ENCODE measurements at regions not wholly inside any gene's neighbourhood (a gene's known extent, or its start where the extent isn't known, plus 50 kb on each side); places are given as distances from the start of the nearest gene placed in this dataset.

- Histone ChIP-seq H3K27ac (no peak overlapping the region), H3K4me3 (no peak overlapping the region)
- no peak for DNase-seq (ENCODE audit: low spot score)
- TF ChIP-seq CTCF (IDR thresholded peaks at IDR 0.05), result no peak
These were observed 136.1 kb upstream of the IRF2BP2 start for GRCh38 chr1:234745844-234746797.

GRCh38 chr1:234745276-234745675, 135.3 kb upstream of the IRF2BP2 start:
- Histone ChIP-seq H3K4me3 (no peak overlapping the region), H3K27ac (no peak overlapping the region)
- TF ChIP-seq CTCF (IDR thresholded peaks at IDR 0.05), result no peak
- no peak for DNase-seq (ENCODE audit: low spot score)

- TF ChIP-seq CTCF (IDR thresholded peaks at IDR 0.05), result no peak
- Histone ChIP-seq H3K27ac (peak overlapping the region in 1 of 2 donors; percentile 59), H3K4me3 (peak overlapping the region; percentile 45)
- peak; percentile 60 for DNase-seq (ENCODE audit: low spot score)
These were observed 134.0 kb upstream of the IRF2BP2 start for GRCh38 chr1:234743791-234744611.

GRCh38 chr1:234742622-234743021, 132.6 kb upstream of the IRF2BP2 start:
- TF ChIP-seq CTCF (IDR thresholded peaks at IDR 0.05), result no peak
- no peak for DNase-seq (ENCODE audit: low spot score)
- no peak overlapping the region for H3K27ac ChIP-seq
- H3K4me3 ChIP-seq, result no peak overlapping the region

- H3K27ac ChIP-seq, result no peak overlapping the region
- no peak for DNase-seq (ENCODE audit: low spot score)
- no peak for TF ChIP-seq CTCF (IDR thresholded peaks at IDR 0.05)
- no peak overlapping the region for H3K4me3 ChIP-seq
These were observed 128.0 kb upstream of the IRF2BP2 start for GRCh38 chr1:234737967-234738314.

- no peak for DNase-seq (ENCODE audit: low spot score)
- Histone ChIP-seq H3K4me3 (no peak overlapping the region), H3K27ac (no peak overlapping the region)
- no peak for TF ChIP-seq CTCF (IDR thresholded peaks at IDR 0.05)
These were observed 125.9 kb upstream of the IRF2BP2 start for GRCh38 chr1:234735916-234736315.
